Uterus (tissue), 2 donors: ENCODE measurements at regions not wholly inside any gene's neighbourhood (a gene's known extent, or its start where the extent isn't known, plus 50 kb on each side); places are given as distances from the start of the nearest gene placed in this dataset.

Source experiments
- CTCF ChIP-seq, 4 experiments: fragments of 200-600 bp in 2 of 4; fragments of 450-650 bp in 2 of 4; sonication (generic) in 2 of 4; IDR thresholded peaks; one replicate each; pipeline ENCODE4 v1.5.1; 2016 to 2019; ENCODE audit warnings: antibody characterized with exemption in 4 of 4, mild to moderate bottlenecking in 2 of 4, moderate library complexity in 1 of 4
- POLR2A ChIP-seq, 2 donors: fragments of 450-650 bp; IDR thresholded peaks; one replicate each; pipeline ENCODE4 v1.6.1; 2016; ENCODE audit warnings: antibody characterized with exemption in 2 of 2, mild to moderate bottlenecking in 1 of 2, moderate library complexity in 1 of 2

GRCh38 chr15:29935296-29936004, 113.2 kb upstream of the TJP1 start:
- no peak for TF ChIP-seq CTCF (IDR thresholded peaks at IDR 0.05)
- no peak for TF ChIP-seq POLR2A (IDR thresholded peaks at IDR 0.05)
